Ascending aorta (tissue), 2 donors: ENCODE measurements at regions not wholly inside any gene's neighbourhood (a gene's known extent, or its start where the extent isn't known, plus 50 kb on each side); places are given as distances from the start of the nearest gene placed in this dataset.
"Not testable (repeated sequence)": the region's sequence is repeated elsewhere in the genome, so short reads cannot be mapped to it uniquely, and the experiment has no call there.

Experiments used
- DNase-seq, 2 donors: peaks; one replicate each; pipeline ENCODE4 v3.0.0-alpha.2; 2019; ENCODE audit warnings: low spot score in 2 of 2
- H3K27ac ChIP-seq, 2 donors: fragments of 200-600 bp; sonication (generic); one replicate each; pipeline ENCODE4 v1.5.1; 2016 to 2017; ENCODE audit warnings: mild to moderate bottlenecking in 1 of 2
- H3K27me3 ChIP-seq: fragments of 200-600 bp; sonication (generic); one replicate; pipeline ENCODE4 v1.5.1; 2017
- H3K36me3 ChIP-seq, 2 donors: fragments of 200-600 bp; sonication (generic); one replicate each; pipeline ENCODE4 v1.5.1; 2016
- H3K4me1 ChIP-seq, 2 donors: fragments of 200-600 bp; sonication (generic); one replicate each; pipeline ENCODE4 v1.5.1; 2016 to 2017; ENCODE audit warnings: mild to moderate bottlenecking in 1 of 2
- H3K4me3 ChIP-seq, 2 donors: fragments of 200-600 bp; sonication (generic); one replicate each; pipeline ENCODE4 v1.5.1; 2016 to 2017; ENCODE audit warnings: mild to moderate bottlenecking in 1 of 2
- H3K9me3 ChIP-seq, 2 donors: fragments of 200-600 bp; sonication (generic); one replicate each; pipeline ENCODE4 v1.5.1; 2016
- intact Hi-C: fragments of 100-400 bp; cut with DNase I; formaldehyde crosslinking; loops from one replicate; pipeline ENCODE4 v1.15.1; 2023
- TF ChIP-seq, protein P1 (sequence below), 3 experiments: fragments of 200-600 bp in 2 of 3; fragments of 450-650 bp in 1 of 3; sonication (generic) in 2 of 3; IDR thresholded peaks; one replicate each; pipeline ENCODE4 v1.5.1; 2016 to 2019; ENCODE audit warnings: antibody characterized with exemption in 3 of 3, mild to moderate bottlenecking in 1 of 3, moderate library complexity in 1 of 3

- H3K4me1 ChIP-seq: no peaks in the 10 kb centered on the region
- TF ChIP-seq, protein P1, sequence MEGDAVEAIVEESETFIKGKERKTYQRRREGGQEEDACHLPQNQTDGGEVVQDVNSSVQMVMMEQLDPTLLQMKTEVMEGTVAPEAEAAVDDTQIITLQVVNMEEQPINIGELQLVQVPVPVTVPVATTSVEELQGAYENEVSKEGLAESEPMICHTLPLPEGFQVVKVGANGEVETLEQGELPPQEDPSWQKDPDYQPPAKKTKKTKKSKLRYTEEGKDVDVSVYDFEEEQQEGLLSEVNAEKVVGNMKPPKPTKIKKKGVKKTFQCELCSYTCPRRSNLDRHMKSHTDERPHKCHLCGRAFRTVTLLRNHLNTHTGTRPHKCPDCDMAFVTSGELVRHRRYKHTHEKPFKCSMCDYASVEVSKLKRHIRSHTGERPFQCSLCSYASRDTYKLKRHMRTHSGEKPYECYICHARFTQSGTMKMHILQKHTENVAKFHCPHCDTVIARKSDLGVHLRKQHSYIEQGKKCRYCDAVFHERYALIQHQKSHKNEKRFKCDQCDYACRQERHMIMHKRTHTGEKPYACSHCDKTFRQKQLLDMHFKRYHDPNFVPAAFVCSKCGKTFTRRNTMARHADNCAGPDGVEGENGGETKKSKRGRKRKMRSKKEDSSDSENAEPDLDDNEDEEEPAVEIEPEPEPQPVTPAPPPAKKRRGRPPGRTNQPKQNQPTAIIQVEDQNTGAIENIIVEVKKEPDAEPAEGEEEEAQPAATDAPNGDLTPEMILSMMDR (IDR thresholded peaks at IDR 0.05): no peak
- DNase-seq: no peak
- H3K9me3 ChIP-seq: no peaks in the 10 kb centered on the region
- no peaks in the 10 kb centered on the region for H3K27me3 ChIP-seq
- intact Hi-C loops: no loop called here
- H3K27ac ChIP-seq: no peak overlapping the region
- no peaks in the 10 kb centered on the region for H3K36me3 ChIP-seq
- no peak overlapping the region for H3K4me3 ChIP-seq
Observed at GRCh38 chr2:34787341-34787740, 1188.2 kb upstream of the FAM98A start.

- Histone ChIP-seq H3K4me1 (no peaks in the 10 kb centered on the region), H3K9me3 (no peaks in the 10 kb centered on the region), H3K27ac (no peak overlapping the region), H3K4me3 (no peak overlapping the region), H3K27me3 (no peaks in the 10 kb centered on the region), H3K36me3 (no peaks in the 10 kb centered on the region)
- no peak for DNase-seq
- intact Hi-C loops: no loop called here
- TF ChIP-seq, protein P1 (IDR thresholded peaks at IDR 0.05): no peak
Observed at GRCh38 chr2:34785206-34785785, 1186.2 kb upstream of the FAM98A start.

DNA sequence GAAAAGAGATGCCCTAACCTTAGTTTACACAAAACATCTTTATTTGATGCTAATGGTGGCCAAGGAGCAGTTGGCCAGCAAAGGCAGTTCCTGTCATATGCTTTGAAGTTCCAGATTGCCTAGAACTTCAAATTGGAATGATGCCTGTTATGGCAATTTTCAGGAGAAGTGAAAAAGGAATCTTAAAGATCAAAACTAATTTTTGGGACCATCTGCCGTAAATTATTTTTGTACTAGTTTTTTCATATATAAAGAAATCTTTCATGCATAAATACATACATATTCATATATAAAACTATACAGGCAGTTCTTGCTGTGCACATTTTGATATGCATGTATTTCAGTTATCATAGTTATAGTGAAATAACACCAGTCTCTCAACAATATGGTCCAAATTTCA is 1185.6 kb upstream of the FAM98A start:
- Histone ChIP-seq H3K27me3 (no peaks in the 10 kb centered on the region), H3K27ac (no peak overlapping the region), H3K4me1 (no peaks in the 10 kb centered on the region), H3K36me3 (no peaks in the 10 kb centered on the region), H3K9me3 (no peaks in the 10 kb centered on the region), H3K4me3 (no peak overlapping the region)
- intact Hi-C loops: no loop called here
- DNase-seq: no peak
- TF ChIP-seq, protein P1 (IDR thresholded peaks at IDR 0.05): no peak

DNA sequence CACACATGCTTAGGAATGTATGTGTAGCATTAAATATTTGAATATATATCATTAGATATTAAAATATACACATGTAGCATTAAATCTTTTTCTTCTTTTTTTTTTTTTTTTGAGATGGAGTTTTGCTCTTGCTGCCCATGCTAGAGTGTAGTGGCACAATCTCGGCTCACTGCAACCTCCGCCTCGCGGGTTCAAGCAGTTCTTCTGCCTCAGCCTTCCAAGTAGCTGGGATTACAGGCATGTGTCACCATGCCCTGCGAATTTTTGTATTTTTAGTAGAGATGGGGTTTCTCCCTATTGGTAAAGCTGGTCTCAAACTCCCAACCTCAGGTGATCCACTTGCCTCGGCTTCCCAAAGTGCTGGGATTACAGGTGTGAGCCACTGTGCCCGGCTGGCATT is 1151.6 kb upstream of the FAM98A start:
- H3K4me3 ChIP-seq, H3K36me3 ChIP-seq, H3K27me3 ChIP-seq, intact Hi-C loops, H3K9me3 ChIP-seq, DNase-seq, H3K4me1 ChIP-seq, H3K27ac ChIP-seq: not testable (repeated sequence)

DNA sequence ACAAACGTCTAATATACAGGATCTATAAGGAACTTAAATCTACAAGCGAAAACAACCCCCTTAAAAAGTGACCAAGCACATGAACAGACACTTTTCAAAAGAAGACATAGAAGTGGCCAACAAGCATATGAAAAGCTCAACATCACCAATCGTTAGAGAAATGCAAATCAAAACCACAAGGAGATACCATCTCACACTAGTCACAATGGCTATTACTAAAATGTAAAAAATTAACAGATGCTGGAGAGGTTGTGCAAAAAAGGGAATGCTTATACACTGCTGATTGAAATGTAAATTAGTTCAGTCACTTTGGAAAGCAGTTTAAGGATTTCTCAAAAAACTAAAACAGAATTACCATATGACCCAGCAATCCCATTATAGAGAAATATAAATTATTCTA is 1148.5 kb upstream of the FAM98A start:
- TF ChIP-seq, protein P1 (IDR thresholded peaks at IDR 0.05): no peak
- H3K4me3 ChIP-seq: no peak overlapping the region
- H3K9me3 ChIP-seq: no peaks in the 10 kb centered on the region
- DNase-seq: no peak
- intact Hi-C loops: no loop called here
- no peaks in the 10 kb centered on the region for H3K4me1 ChIP-seq
- H3K27ac ChIP-seq: no peak overlapping the region
- H3K36me3 ChIP-seq: no peaks in the 10 kb centered on the region
- no peaks in the 10 kb centered on the region for H3K27me3 ChIP-seq

DNA sequence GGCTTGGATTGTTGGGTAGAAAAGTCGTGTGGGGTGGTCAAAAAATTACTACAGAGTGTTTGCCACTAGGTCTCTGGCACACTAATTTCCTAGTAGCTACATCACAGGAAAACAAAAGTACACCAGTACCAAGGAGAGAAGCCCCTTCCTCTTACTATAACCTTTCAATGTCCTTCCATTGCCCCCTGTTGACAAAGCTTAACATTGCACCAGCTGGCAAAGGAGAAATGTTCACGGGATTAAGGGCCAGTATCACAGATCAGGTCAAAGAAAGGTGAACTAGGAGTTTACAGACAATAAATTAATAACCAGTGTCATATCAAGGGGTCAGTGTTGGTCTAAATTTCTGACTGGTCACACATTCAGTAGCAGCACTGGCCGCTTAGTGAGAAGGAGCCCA is 1139.6 kb upstream of the FAM98A start:
- TF ChIP-seq, protein P1 (IDR thresholded peaks at IDR 0.05): no peak
- no peak overlapping the region for H3K27ac ChIP-seq
- H3K4me1 ChIP-seq: no peaks in the 10 kb centered on the region
- DNase-seq: no peak
- no peaks in the 10 kb centered on the region for H3K36me3 ChIP-seq
- no peak overlapping the region for H3K4me3 ChIP-seq
- intact Hi-C loops: no loop called here
- no peaks in the 10 kb centered on the region for H3K27me3 ChIP-seq
- no peaks in the 10 kb centered on the region for H3K9me3 ChIP-seq
